A673 (cell line): ENCODE measurements at regions not wholly inside any gene's neighbourhood (a gene's known extent, or its start where the extent isn't known, plus 50 kb on each side); places are given as distances from the start of the nearest gene placed in this dataset.

ENCODE experiments used
- EZH2 ChIP-seq: fragments of 200-600 bp; sonication (generic); IDR thresholded peaks from 2 replicates; pipeline ENCODE4 v1.6.1; 2017; ENCODE audit warnings: borderline replicate concordance, low read depth, mild to moderate bottlenecking, mixed read lengths, antibody characterized with exemption, low read length; ENCODE audit not compliant: poor library complexity, severe bottlenecking
- TF ChIP-seq, protein P1 (sequence below): fragments of 300-800, 200-600 bp; sonication (generic); conservative IDR thresholded peaks from 2 replicates; pipeline ENCODE4 v1.5.1; 2017; ENCODE audit warnings: low read depth, mild to moderate bottlenecking, antibody characterized with exemption, low read length, moderate library complexity, mixed read lengths

DNA sequence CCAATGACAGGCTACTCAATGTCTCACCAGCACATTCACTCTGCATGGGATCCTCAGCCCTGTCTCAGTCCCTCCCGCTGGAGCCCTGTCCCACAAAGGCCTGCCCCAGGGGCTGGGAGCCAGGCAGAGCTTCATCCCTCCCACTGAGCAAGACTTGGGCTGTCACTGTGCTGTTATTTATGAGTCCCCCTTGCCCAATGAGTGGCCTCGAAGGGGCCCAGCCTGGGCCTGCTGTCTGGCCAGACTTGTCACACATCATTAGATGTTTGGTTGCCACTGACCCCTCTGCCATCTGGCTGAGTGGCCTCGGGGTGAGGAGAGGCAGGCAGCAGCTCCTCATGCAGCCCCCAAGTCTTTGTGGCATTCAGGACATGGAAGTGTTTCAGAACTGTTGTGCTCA is 330.6 kb upstream of the SKOR2 start:
- TF ChIP-seq, protein P1, sequence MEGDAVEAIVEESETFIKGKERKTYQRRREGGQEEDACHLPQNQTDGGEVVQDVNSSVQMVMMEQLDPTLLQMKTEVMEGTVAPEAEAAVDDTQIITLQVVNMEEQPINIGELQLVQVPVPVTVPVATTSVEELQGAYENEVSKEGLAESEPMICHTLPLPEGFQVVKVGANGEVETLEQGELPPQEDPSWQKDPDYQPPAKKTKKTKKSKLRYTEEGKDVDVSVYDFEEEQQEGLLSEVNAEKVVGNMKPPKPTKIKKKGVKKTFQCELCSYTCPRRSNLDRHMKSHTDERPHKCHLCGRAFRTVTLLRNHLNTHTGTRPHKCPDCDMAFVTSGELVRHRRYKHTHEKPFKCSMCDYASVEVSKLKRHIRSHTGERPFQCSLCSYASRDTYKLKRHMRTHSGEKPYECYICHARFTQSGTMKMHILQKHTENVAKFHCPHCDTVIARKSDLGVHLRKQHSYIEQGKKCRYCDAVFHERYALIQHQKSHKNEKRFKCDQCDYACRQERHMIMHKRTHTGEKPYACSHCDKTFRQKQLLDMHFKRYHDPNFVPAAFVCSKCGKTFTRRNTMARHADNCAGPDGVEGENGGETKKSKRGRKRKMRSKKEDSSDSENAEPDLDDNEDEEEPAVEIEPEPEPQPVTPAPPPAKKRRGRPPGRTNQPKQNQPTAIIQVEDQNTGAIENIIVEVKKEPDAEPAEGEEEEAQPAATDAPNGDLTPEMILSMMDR: no peak
- no peak for TF ChIP-seq EZH2
